Psoas muscle (tissue), 7 donors: ENCODE measurements at regions not wholly inside any gene's neighbourhood (a gene's known extent, or its start where the extent isn't known, plus 50 kb on each side); places are given as distances from the start of the nearest gene placed in this dataset.

Source experiments
- ATAC-seq, 4 donors: fragments of 200-7000 bp; cut with Tn5 transposase; one replicate each; pipeline ENCODE4 v1.9.1; 2020; ENCODE audit warnings: moderate library complexity in 3 of 4, mild to moderate bottlenecking in 2 of 4
- DNase-seq, 2 donors: peaks; one replicate each; pipeline ENCODE4 v3.0.0-alpha.2; 2020
- H3K27ac ChIP-seq: fragments of 200-600 bp; one replicate; pipeline ENCODE4 v1.8.0; 2022
- H3K27me3 ChIP-seq, 3 donors: fragments of 200-600 bp in 1 of 3; one replicate each; pipeline versions ENCODE4 v1.6.1 to v1.8.0; 2013 to 2022; ENCODE audit warnings: low read length in 2 of 3, mild to moderate bottlenecking in 2 of 3, moderate library complexity in 1 of 3; ENCODE audit not compliant: insufficient read depth in 3 of 3
- H3K36me3 ChIP-seq, 2 donors: fragments of 200-600 bp in 1 of 2; one replicate each; pipeline versions ENCODE4 v1.6.1 to v1.8.0; 2013 to 2022; ENCODE audit warnings: low read depth in 1 of 2, mild to moderate bottlenecking in 1 of 2, moderate library complexity in 1 of 2; ENCODE audit not compliant: insufficient read depth in 1 of 2
- H3K4me1 ChIP-seq: fragments of 200-600 bp; one replicate; pipeline ENCODE4 v1.8.0; 2022
- H3K4me3 ChIP-seq: fragments of 200-600 bp; one replicate; pipeline ENCODE4 v1.8.0; 2022; ENCODE audit warnings: mild to moderate bottlenecking
- H3K9me3 ChIP-seq: fragments of 200-600 bp; one replicate; pipeline ENCODE4 v1.8.0; 2022
- CTCF ChIP-seq: fragments of 200-600 bp; IDR thresholded peaks from one replicate; pipeline ENCODE4 v1.8.0; 2022; ENCODE audit warnings: antibody characterized with exemption
- WGBS, 3 donors: extraction: QIAGEN DNeasy Blood & Tissue Kit; methylation state at CpG; one replicate each; pipeline versions ENCODE4 v1.1.6 to v1.1.7; 2013; 5-methylcytosine and 5-hydroxymethylcytosine counted together
- intact Hi-C, 2 donors: fragments of 100-400 bp; cut with DNase I; formaldehyde crosslinking; loops; one replicate each; pipeline versions ENCODE4 v1.11.0 to v1.14.2; 2022
- donor health status: healthy with polysubstance abuse.
- donor health status: DM: no; HTN: no; CAD: no; lungs with moderate emphysema.
- donor health status: Bipolar disorder and iron deficiency.
- donor health status: healthy.
- donor health status: DM: yes; HTN: yes; CAD: no.
- donor health status: DM: no; HTN: no; CAD: no.
- donor health status: DM: yes; HTN: yes; CAD: no.

- Histone ChIP-seq H3K27me3 (no peaks in the 10 kb centered on the region), H3K4me1 (no peaks in the 10 kb centered on the region), H3K36me3 (no peaks in the 10 kb centered on the region), H3K4me3 (no peak overlapping the region), H3K9me3 (no peaks in the 10 kb centered on the region), H3K27ac (no peak overlapping the region)
- DNase-seq (no peak), ATAC-seq (no peak)
- 80 to 88% (median 83%) methylated on average over 2 of the region's 2 CpGs for WGBS, 3 donors
- intact Hi-C loops, result no loop called here
- no peak for TF ChIP-seq CTCF
Measured at GRCh38 chr7:68491523-68492358, 1106.5 kb upstream of the AUTS2 start.

- intact Hi-C loops, result no loop called here
- Histone ChIP-seq H3K4me3 (no peak overlapping the region), H3K27me3 (no peaks in the 10 kb centered on the region), H3K4me1 (no peaks in the 10 kb centered on the region), H3K9me3 (no peaks in the 10 kb centered on the region), H3K27ac (no peak overlapping the region), H3K36me3 (no peaks in the 10 kb centered on the region)
- DNase-seq (no peak), ATAC-seq (no peak)
- WGBS, 3 donors, result 94 to 98% (median 97%) methylated on average over 1 of the region's 1 CpG
- no peak for TF ChIP-seq CTCF
Measured at GRCh38 chr7:68492359-68492690, 1106.0 kb upstream of the AUTS2 start.

GRCh38 chr7:68503400-68503799, 1094.9 kb upstream of the AUTS2 start:
- ATAC-seq (no peak), DNase-seq (no peak)
- TF ChIP-seq CTCF, result no peak
- 63 to 74% (median 67%) methylated on average over 3 of the region's 3 CpGs for WGBS, 3 donors
- Histone ChIP-seq H3K4me3 (no peak overlapping the region), H3K27ac (no peak overlapping the region), H3K27me3 (peaks cover 0 to 3% (median 0%) of the 10 kb centered on the region in 3 donors), H3K9me3 (no peaks in the 10 kb centered on the region), H3K36me3 (no peaks in the 10 kb centered on the region), H3K4me1 (no peaks in the 10 kb centered on the region)
- intact Hi-C loops, result no loop called here

- peaks cover 0 to 3% (median 0%) of the 10 kb centered on the region in 3 donors for H3K27me3 ChIP-seq
- no peaks in the 10 kb centered on the region for H3K36me3 ChIP-seq
Measured at GRCh38 chr7:68504716-68505115, 1093.6 kb upstream of the AUTS2 start.

More at GRCh38 chr7:68504716-68505115, 1093.6 kb upstream of the AUTS2 start:
- Histone ChIP-seq H3K4me1 (no peaks in the 10 kb centered on the region), H3K9me3 (peaks cover 9% of the 10 kb centered on the region), H3K4me3 (no peak overlapping the region), H3K27ac (no peak overlapping the region)
- intact Hi-C loops, result no loop called here
- TF ChIP-seq CTCF, result no peak
- ATAC-seq (no peak), DNase-seq (no peak)
- 69 to 86% (median 80%) methylated on average over 1 of the region's 1 CpG for WGBS, 3 donors
